HepG2 (cell line): ENCODE measurements at regions not wholly inside any gene's neighbourhood (a gene's known extent, or its start where the extent isn't known, plus 50 kb on each side); places are given as distances from the start of the nearest gene placed in this dataset.

Experiments used
- CHD4 ChIP-seq: fragments of 200-600 bp; sonication (generic); IDR thresholded peaks from 2 replicates; pipeline ENCODE4 v1.7.0; 2017; ENCODE audit warnings: mild to moderate bottlenecking, low read length, borderline replicate concordance
- ETV5 ChIP-seq: IDR thresholded peaks from 2 replicates; pipeline ENCODE4 v1.6.1; 2018; ENCODE audit warnings: missing biosample characterization, missing genetic modification reagents, inconsistent platforms, borderline replicate concordance
- HDAC6 ChIP-seq: fragments of 200-600 bp; sonication (generic); IDR thresholded peaks from 2 replicates; pipeline ENCODE4 v1.7.0; 2017; ENCODE audit warnings: mild to moderate bottlenecking, antibody characterized with exemption, low read length, low read depth
- HNF4G ChIP-seq, 2 experiments: sonication (generic) in 1 of 2; formaldehyde crosslinking in 1 of 2; IDR thresholded peaks; 2 replicates each; pipeline versions ENCODE4 v1.4.0 to v1.6.1; 2011 to 2020; ENCODE audit warnings: borderline replicate concordance in 2 of 2, low read depth in 2 of 2, mild to moderate bottlenecking in 2 of 2, low read length in 1 of 2, missing genetic modification reagents in 1 of 2, moderate library complexity in 1 of 2
- KAT8 ChIP-seq: IDR thresholded peaks from 2 replicates; pipeline ENCODE4 v1.6.1; 2016; ENCODE audit warnings: missing genetic modification reagents, missing compliant biosample characterization
- MAF1 ChIP-seq: sonication (generic); formaldehyde crosslinking; IDR thresholded peaks from 2 replicates; pipeline ENCODE4 v1.5.0; 2020; ENCODE audit warnings: missing genetic modification reagents, borderline replicate concordance
- SETDB1 ChIP-seq: sonication (generic); formaldehyde crosslinking; IDR thresholded peaks from 2 replicates; pipeline ENCODE4 v1.5.1; 2020; ENCODE audit warnings: missing genetic modification reagents, mild to moderate bottlenecking, borderline replicate concordance
- TCF7 ChIP-seq: sonication (generic); IDR thresholded peaks from 2 replicates; pipeline ENCODE4 v1.6.1; 2016; ENCODE audit warnings: antibody characterized with exemption, low read depth
- ZNF430 ChIP-seq: sonication (generic); formaldehyde crosslinking; IDR thresholded peaks from 2 replicates; pipeline ENCODE4 v1.9.0; 2021; ENCODE audit warnings: mild to moderate bottlenecking, missing genetic modification reagents
- ZNF543 ChIP-seq: sonication (generic); formaldehyde crosslinking; IDR thresholded peaks from 2 replicates; pipeline ENCODE4 v1.4.0; 2020; ENCODE audit warnings: mild to moderate bottlenecking, missing genetic modification reagents
- ZNF788 ChIP-seq: sonication (generic); formaldehyde crosslinking; IDR thresholded peaks from 2 replicates; pipeline ENCODE4 v1.5.0; 2020; ENCODE audit warnings: mild to moderate bottlenecking, missing genetic modification reagents, borderline replicate concordance
- TF ChIP-seq, protein P1 (sequence below): sonication (generic); formaldehyde crosslinking; IDR thresholded peaks from one replicate; pipeline ENCODE4 v1.5.1; 2020; ENCODE audit warnings: mild to moderate bottlenecking, missing genetic modification reagents; ENCODE audit errors: not compliant biosample characterization
- TF ChIP-seq, protein P2 (sequence below): sonication (generic); formaldehyde crosslinking; IDR thresholded peaks from 2 replicates; pipeline ENCODE4 v1.5.1; 2020; ENCODE audit warnings: missing genetic modification reagents, mild to moderate bottlenecking, borderline replicate concordance
- TF ChIP-seq, protein P3 (sequence below): sonication (generic); formaldehyde crosslinking; IDR thresholded peaks from 2 replicates; pipeline ENCODE4 v1.4.0; 2020; ENCODE audit warnings: missing genetic modification reagents, mild to moderate bottlenecking, borderline replicate concordance
- TF ChIP-seq, protein P4 (sequence below): sonication (generic); formaldehyde crosslinking; IDR thresholded peaks from 2 replicates; pipeline ENCODE4 v1.5.0; 2020; ENCODE audit warnings: mild to moderate bottlenecking, missing genetic modification reagents, borderline replicate concordance

DNA sequence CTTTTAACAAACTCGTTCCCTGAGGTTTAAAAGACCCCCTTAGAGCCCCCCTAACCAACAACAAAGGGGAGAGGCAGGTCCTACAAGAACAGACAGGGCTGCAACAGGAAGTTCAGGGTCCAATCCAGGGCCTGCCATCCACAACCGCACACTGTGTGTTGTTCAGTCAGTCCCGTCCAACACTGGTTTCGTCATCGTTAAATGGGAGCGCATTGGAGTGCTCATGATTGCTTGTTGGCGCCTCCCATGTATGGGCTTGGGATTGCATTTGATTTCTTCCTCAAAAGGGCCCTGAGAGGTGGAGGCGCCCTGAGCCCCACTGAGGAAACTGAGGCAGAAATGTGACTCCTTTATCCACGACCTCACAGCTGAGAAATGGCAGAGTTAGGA is 174.1 kb downstream of the MN1 start (continued):
- TF ChIP-seq, protein P1, sequence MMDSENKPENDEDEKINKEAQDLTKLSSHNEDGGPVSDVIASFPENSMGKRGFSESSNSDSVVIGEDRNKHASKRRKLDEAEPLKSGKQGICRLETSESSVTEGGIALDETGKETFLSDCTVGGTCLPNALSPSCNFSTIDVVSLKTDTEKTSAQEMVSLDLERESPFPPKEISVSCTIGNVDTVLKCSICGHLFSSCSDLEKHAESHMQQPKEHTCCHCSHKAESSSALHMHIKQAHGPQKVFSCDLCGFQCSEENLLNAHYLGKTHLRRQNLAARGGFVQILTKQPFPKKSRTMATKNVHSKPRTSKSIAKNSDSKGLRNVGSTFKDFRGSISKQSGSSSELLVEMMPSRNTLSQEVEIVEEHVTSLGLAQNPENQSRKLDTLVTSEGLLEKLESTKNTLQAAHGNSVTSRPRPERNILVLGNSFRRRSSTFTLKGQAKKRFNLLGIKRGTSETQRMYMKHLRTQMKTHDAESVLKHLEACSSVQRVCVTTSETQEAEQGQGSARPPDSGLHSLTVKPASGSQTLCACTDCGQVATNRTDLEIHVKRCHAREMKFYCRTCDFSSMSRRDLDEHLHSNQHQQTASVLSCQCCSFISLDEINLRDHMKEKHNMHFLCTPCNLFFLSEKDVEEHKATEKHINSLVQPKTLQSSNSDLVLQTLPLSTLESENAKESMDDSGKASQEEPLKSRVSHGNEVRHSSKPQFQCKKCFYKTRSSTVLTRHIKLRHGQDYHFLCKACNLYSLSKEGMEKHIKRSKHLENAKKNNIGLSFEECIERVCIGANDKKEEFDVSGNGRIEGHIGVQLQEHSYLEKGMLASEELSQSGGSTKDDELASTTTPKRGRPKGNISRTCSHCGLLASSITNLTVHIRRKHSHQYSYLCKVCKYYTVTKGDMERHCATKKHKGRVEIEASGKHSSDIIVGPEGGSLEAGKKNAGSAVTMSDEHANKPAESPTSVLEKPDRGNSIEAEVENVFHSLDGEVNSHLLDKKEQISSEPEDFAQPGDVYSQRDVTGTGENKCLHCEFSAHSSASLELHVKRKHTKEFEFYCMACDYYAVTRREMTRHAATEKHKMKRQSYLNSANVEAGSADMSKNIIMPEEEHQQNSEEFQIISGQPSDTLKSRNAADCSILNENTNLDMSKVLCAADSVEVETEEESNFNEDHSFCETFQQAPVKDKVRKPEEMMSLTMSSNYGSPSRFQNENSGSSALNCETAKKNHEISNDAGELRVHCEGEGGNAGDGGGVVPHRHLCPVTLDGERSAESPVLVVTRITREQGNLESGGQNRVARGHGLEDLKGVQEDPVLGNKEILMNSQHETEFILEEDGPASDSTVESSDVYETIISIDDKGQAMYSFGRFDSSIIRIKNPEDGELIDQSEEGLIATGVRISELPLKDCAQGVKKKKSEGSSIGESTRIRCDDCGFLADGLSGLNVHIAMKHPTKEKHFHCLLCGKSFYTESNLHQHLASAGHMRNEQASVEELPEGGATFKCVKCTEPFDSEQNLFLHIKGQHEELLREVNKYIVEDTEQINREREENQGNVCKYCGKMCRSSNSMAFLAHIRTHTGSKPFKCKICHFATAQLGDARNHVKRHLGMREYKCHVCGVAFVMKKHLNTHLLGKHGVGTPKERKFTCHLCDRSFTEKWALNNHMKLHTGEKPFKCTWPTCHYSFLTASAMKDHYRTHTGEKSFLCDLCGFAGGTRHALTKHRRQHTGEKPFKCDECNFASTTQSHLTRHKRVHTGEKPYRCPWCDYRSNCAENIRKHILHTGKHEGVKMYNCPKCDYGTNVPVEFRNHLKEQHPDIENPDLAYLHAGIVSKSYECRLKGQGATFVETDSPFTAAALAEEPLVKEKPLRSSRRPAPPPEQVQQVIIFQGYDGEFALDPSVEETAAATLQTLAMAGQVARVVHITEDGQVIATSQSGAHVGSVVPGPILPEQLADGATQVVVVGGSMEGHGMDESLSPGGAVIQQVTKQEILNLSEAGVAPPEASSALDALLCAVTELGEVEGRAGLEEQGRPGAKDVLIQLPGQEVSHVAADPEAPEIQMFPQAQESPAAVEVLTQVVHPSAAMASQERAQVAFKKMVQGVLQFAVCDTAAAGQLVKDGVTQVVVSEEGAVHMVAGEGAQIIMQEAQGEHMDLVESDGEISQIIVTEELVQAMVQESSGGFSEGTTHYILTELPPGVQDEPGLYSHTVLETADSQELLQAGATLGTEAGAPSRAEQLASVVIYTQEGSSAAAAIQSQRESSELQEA (CRISPR knock-in tag): no peak
- no peak for TF ChIP-seq SETDB1
- peak; percentile 38; the same call in 1 of the 2 replicates for TF ChIP-seq HNF4G (IDR thresholded peaks at IDR 0.05; ENCODE audit: borderline replicate concordance, low read depth, low read length)
- TF ChIP-seq HNF4G (CRISPR knock-in tag; IDR thresholded peaks at IDR 0.05; ENCODE audit: borderline replicate concordance, low read depth): 0 out of 2 replicates have a peak, but pooled peaks have one; percentile 26
- TF ChIP-seq KAT8: no peak
- peak; percentile 75 for TF ChIP-seq ETV5 (CRISPR knock-in tag)
- no peak for TF ChIP-seq ZNF430 (CRISPR knock-in tag)
- no peak for TF ChIP-seq TCF7
- TF ChIP-seq, protein P2, sequence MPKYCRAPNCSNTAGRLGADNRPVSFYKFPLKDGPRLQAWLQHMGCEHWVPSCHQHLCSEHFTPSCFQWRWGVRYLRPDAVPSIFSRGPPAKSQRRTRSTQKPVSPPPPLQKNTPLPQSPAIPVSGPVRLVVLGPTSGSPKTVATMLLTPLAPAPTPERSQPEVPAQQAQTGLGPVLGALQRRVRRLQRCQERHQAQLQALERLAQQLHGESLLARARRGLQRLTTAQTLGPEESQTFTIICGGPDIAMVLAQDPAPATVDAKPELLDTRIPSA: no peak
- TF ChIP-seq, protein P3, sequence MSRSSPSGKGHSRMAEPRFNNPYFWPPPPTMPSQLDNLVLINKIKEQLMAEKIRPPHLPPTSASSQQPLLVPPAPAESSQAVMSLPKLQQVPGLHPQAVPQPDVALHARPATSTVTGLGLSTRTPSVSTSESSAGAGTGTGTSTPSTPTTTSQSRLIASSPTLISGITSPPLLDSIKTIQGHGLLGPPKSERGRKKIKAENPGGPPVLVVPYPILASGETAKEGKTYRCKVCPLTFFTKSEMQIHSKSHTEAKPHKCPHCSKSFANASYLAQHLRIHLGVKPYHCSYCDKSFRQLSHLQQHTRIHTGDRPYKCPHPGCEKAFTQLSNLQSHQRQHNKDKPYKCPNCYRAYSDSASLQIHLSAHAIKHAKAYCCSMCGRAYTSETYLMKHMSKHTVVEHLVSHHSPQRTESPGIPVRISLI: no peak
- TF ChIP-seq, protein P4, sequence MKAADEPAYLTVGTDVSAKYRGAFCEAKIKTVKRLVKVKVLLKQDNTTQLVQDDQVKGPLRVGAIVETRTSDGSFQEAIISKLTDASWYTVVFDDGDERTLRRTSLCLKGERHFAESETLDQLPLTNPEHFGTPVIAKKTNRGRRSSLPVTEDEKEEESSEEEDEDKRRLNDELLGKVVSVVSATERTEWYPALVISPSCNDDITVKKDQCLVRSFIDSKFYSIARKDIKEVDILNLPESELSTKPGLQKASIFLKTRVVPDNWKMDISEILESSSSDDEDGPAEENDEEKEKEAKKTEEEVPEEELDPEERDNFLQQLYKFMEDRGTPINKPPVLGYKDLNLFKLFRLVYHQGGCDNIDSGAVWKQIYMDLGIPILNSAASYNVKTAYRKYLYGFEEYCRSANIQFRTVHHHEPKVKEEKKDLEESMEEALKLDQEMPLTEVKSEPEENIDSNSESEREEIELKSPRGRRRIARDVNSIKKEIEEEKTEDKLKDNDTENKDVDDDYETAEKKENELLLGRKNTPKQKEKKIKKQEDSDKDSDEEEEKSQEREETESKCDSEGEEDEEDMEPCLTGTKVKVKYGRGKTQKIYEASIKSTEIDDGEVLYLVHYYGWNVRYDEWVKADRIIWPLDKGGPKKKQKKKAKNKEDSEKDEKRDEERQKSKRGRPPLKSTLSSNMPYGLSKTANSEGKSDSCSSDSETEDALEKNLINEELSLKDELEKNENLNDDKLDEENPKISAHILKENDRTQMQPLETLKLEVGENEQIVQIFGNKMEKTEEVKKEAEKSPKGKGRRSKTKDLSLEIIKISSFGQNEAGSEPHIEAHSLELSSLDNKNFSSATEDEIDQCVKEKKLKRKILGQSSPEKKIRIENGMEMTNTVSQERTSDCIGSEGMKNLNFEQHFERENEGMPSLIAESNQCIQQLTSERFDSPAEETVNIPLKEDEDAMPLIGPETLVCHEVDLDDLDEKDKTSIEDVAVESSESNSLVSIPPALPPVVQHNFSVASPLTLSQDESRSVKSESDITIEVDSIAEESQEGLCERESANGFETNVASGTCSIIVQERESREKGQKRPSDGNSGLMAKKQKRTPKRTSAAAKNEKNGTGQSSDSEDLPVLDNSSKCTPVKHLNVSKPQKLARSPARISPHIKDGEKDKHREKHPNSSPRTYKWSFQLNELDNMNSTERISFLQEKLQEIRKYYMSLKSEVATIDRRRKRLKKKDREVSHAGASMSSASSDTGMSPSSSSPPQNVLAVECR (CRISPR knock-in tag): peak; percentile 32; the same call in 1 of the 2 replicates
- TF ChIP-seq HDAC6: no peak
- TF ChIP-seq ZNF543: no peak
- TF ChIP-seq CHD4: no peak
- no peak for TF ChIP-seq MAF1 (CRISPR knock-in tag)
- no peak for TF ChIP-seq ZNF788 (CRISPR knock-in tag)
